COLO829 (cell line): ENCODE measurements at regions not wholly inside any gene's neighbourhood (a gene's known extent, or its start where the extent isn't known, plus 50 kb on each side); places are given as distances from the start of the nearest gene placed in this dataset.
"Not testable (repeated sequence)": the region's sequence is repeated elsewhere in the genome, so short reads cannot be mapped to it uniquely, and the experiment has no call there.

Source experiments
- DNase-seq: peaks from one replicate; pipeline ENCODE4 v3.0.0; 2012; ENCODE audit warnings: low spot score

DNA sequence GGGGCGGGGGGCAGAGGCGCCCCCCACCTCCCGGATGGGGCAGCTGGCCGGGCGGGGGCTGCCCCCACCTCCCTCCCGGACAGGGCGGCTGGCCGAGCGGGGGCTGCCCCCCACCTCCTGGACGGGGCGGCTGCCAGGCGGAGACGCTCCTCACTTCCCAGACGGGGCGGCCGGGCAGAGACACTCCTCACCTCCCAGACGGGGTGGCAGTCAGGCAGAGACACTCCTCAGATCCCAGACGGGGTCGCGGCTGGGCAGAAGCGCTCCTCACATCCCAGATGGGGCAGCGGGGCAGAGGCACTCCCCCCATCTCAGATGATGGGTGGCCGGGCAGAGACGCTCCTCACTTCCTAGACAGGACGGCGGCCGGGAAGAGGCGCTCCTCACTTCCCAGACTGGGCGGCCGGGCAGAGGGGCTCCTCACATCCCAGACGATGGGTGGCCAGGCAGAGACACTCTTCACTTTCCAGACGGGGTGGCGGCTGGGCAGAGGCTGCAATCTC is 240.1 kb downstream of the NPIPA7 start:
- DNase-seq: not testable (repeated sequence)

DNA sequence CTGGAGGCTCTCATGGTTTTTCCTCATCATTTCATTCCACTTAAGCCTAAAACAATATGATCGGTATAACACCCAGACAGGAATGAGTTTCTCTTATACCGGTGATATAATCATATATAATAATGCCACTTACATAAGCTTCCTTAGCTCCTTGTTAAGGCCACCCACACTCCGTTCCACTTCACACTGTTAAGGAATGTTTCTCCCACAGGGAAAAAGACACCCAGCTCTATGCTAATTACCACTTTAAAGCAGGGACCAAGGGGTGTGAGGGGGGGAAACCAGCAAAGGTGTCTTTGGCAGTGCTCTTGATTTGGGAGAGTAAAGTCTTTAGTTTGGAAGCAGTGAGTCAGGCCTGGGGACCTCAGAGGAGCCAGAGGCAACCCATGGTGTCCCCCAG is 245.4 kb downstream of the NPIPA7 start:
- DNase-seq: not testable (repeated sequence)

- DNase-seq: not testable (repeated sequence)
Measured at GRCh38 chr16:16625140-16625539, 246.2 kb downstream of the NPIPA7 start.

DNA sequence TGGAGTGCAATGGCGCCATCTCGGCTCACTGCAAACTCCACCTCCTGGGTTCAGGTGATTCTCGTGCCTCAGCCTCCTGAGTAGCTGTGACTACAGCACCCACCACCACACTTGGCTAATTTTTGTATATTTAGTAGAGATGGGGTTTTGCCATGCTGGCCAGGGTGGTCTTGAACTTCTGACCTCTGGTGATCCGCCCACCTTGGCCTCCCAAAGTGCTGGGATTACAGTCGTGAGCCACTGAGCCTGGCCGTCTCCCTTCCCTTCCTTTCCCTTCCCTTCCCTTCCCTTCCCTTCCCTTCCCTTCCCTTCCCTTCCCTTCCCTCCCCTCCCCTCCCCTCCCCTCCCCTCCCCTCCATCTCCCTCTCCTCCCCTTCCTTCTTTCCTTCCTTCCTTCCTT is 248.9 kb downstream of the NPIPA7 start:
- not testable (repeated sequence) for DNase-seq

DNA sequence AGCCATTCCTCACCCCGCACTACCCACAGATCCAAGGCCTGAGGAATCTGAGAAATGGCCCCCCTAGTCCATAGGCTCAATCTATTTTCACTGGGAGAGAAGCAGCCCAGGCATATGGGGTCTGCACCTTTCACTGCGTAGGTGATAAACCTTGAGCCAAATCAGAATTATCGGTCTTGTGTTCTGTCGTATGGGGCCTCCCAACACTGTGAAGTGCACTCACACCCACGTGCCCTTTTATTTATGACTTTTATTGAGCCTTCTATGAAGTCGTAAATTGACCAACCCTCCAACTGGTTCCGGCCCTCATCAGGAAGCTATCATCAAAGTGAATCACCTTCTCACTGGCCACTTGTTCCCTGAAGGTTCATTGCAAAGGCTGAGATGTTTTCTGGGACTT is 259.3 kb downstream of the NPIPA7 start:
- not testable (repeated sequence) for DNase-seq

DNA sequence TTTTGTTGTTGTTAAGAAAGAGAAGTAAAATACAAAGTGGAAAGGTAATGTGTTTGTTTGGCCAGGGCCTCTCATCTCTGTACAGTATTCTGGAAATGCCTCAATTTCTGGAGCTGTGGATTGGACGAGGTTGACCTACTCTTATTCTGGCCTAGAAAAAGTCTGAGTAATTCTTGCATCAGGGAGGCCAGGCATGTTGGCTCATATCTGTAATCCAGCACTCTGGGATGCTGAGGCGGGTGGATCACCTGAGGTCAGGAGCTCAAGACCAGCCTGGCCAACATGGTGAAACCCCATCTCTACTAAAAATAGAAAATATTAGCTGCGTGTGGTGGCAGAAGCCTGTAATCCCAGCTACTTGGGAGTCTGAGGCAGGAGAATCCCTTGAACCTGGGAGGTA is 259.8 kb downstream of the NPIPA7 start:
- not testable (repeated sequence) for DNase-seq

GRCh38 chr16:16643828-16644227 is 264.9 kb downstream of the NPIPA7 start:
- not testable (repeated sequence) for DNase-seq

DNA sequence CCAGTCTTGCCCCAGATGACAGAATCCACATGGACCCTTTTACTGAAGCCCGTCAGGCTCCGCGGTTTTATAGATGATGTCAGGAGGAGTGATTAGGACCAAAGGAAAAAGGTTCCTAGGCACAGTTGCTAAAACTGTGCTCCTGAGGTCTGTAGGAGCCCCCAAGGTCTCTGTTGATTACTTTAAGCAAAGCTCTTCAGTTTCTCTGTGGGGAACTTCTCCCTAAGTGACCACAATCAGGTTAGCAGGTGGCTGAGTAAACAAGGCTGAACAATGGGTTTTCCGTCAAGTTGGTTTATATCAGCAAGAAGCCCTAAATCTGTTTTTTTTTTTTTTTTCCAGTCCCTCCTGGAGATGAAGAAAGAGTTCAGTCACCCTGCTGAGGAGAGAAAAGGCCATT is 269.1 kb downstream of the NPIPA7 start:
- DNase-seq: not testable (repeated sequence)

- not testable (repeated sequence) for DNase-seq
Measured at GRCh38 chr16:16672180-16672812, 293.4 kb downstream of the NPIPA7 start.

DNA sequence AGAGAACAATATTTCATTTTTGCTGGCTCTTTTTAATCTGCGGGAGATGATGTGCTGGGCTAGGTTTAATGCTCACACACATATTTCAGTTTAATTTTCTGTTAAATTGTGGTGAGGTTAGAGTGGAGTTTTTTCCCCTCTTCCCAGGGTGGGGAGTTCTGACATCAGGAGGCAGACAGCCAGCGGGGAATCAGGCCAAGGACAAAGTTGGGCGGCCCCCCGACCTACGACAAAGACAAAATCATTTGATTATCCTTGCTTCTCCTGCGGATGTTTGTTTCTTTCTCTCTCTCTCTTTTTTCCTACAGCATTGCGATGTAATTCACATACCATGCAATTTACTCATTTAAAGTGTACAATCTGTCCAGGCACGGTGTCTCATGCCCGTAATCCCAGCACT is 295.9 kb downstream of the NPIPA7 start:
- not testable (repeated sequence) for DNase-seq

- DNase-seq: not testable (repeated sequence)
Measured at GRCh38 chr16:16721849-16722248, 342.9 kb downstream of the NPIPA7 start.

- DNase-seq: not testable (repeated sequence)
Measured at GRCh38 chr16:16722666-16723065, 343.7 kb downstream of the NPIPA7 start.

- not testable (repeated sequence) for DNase-seq
Measured at GRCh38 chr16:16723819-16724519, 345.0 kb downstream of the NPIPA7 start.

GRCh38 chr16:16727048-16727447 is 348.1 kb downstream of the NPIPA7 start:
- not testable (repeated sequence) for DNase-seq

DNA sequence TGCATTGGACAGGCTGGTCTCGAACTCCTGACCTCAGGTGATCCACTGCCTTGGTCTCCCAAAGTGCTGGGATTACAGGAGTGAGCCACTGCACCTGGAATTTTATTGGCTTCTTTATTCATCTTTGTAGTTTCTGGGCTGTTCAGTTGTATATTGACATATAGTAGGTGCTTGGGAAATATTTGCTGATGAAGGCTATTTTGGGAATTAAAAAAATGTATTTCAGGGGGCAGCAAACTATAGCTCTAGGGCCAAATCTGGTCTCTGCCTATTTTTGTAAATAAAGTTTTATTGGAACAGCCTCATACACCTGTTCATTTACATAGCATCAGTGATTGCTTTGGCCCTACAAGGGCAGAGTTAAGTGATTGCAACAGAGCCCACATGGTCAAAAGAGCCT is 363.6 kb downstream of the NPIPA7 start:
- DNase-seq: not testable (repeated sequence)

DNA sequence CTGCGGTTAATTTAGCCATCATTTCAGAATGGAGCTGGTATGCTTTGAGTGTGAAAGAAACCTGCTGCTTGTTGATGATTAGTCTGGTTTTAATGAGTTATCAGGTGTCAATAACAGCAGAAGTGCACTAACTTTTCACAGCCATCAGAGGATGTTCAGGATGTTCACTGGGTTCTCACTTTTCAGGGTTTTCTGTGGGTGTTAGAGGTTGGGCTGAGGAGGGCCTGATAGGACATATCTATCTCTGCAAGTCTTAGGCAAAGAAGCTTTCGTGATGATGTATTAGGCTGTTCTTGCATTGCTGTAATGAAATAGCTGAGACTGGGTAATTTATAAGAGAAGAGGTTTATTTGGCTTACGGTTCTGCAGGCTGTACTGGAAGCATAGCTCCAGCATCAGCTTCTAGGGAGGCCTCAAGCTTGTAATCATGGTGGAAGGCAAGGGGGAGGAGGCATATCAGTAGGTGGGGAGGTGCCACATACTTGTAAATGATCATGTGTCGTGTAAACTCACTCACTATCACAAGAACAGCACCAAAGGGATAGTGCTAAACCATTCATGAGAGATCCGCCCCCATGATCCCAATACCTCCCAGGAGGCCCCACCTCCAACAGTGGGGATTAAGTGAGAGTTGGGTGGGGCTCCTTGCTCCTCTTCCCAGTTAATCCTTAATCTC is 376.2 kb downstream of the NPIPA7 start:
- not testable (repeated sequence) for DNase-seq

DNA sequence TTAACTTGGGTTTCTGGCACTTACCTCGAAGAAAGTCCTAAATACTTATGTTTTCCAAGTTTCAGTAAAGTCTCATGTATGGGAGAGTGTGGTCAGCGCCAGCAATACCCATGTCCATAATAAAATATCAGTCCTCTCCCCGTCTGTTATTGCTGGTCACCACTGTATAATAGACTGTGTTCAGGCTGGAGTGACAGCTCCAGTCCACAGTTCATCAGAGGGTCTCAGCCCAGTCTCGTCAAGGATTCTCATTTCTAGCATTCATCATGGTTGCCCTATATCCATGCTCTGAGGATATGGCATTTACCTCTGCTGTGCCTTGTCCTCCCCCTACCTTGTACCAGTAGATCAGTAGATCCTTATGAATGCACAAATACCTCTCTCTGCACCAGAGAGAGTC is 384.5 kb downstream of the NPIPA7 start:
- DNase-seq: no peak

DNA sequence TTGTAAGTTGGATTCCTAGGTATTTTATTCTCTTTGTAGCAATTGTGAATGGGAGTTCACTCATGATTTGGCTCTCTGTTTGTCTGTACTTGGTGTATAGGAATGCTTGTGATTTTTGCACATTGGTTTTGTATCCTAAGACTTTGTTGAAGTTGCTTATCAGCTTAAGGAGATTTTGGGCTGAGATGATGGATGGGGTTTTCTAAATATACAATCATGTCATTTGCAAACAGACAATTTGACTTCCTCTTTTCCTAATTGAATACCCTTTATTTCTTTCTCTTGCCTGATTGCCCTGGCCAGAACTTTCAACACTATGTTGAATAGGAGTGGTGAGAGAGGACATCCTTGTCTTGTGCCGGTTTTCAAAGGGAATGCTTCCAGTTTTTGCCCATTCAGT is 391.8 kb downstream of the NPIPA7 start:
- not testable (repeated sequence) for DNase-seq

DNA sequence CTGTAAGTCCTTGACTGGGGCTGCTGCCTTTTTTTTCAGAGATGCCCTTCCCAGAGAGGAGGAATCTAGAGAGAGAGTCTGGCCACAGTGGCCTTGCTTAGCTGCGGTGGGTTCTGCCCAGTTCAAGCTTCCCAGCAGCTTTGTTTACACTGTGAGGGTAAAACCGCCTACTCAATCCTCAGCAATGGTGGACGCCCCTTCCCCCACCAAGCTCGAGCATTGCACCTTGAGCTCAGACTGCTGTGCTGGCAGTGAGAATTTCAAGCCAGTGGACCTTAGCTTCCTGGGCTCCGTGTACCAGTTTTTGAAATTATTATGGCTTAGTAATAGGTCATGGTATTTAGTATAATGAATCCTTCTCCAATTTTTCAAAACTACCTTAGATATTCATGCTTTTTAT is 395.4 kb downstream of the NPIPA7 start:
- no peak for DNase-seq

DNA sequence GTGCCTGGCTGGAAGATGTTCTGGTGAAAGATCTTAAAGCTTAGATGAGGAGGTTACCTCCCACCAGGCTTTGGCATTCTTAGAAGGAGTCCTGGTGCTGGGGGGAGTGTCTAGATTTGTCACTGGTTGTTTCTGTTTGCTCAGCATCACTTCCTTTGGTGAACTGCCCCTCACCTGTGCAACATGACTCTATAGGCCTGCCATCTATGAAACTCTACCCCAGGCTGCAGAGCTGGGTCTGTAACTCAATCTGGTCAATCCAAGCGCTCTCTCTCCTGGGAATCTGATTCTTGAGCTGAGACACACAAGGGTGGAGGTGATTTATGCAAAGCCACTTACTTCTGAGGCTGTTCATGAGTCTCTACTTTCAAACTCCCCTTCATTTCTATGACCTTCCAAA is 399.4 kb downstream of the NPIPA7 start:
- DNase-seq: no peak

DNA sequence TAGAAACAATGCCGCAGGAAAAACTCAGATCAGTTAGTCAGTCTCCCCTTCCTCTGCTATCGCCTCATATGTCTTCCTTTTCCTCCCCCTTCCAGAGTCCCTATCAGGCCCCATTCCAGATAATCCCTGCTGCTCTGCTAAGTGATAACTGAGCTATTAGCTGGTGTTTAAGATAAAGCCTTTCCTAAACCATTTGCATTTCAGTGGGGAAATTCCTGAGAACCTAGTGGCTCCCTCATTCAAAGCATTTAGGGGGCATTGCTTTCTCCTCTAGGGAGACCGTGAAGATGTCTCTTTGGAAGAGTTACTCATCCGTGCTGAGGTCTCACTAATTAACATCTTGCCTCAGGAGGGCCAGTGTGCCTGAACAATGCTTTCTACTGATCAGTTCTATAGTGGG is 401.6 kb downstream of the NPIPA7 start:
- DNase-seq: no peak

DNA sequence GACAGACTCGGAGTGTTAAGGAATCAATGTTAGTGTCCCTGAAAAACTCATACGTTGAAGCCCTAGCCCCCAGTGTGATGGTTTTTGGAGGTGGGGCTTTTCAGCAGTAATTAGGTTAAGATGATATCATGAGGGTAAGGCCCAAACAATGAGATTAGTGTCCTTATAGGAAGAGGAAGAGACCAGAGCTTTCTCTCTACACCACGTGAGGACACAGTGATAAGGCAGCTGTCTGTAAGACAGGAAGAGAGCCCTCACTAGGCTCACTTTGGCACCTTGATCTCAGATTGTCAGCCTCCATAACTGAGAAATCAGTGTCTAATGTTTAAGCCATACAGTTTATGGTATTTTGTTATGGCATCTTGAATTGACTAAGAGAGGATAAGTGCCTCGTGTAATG is 403.2 kb downstream of the NPIPA7 start:
- no peak for DNase-seq

DNA sequence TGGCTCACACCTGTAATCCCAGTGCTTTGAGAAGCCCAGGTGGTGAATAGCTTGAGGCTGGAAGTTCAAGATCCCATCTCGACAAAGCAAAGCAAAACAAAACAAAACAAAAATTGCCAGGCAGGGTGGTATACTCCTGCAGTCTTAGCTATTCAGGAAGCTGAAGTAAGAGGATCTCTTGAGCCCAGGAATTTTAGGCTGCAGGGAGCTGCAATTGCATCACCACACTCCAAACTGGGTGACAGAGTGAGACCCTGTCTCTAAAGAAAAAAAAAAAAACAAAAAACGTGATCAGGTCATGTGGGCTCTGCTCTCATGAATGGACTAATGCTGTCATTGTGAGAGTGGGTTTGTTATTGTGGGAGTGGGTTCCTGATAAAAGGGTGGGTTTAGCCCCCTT is 409.1 kb downstream of the NPIPA7 start:
- no peak for DNase-seq
